HL-60 (cell line): ENCODE measurements at regions not wholly inside any gene's neighbourhood (a gene's known extent, or its start where the extent isn't known, plus 50 kb on each side); places are given as distances from the start of the nearest gene placed in this dataset.

Source experiments
- POLR2AphosphoS5 ChIP-seq: IDR thresholded peaks from 2 replicates; pipeline ENCODE4 v1.6.1; 2012; ENCODE audit warnings: low read depth
- SPI1 ChIP-seq: IDR thresholded peaks from 2 replicates; pipeline ENCODE4 v1.6.1; 2012; ENCODE audit warnings: low read depth, mild to moderate bottlenecking, borderline replicate concordance
- TF ChIP-seq, protein P1 (sequence below): IDR thresholded peaks from one replicate; pipeline ENCODE4 v1.5.1; 2011; ENCODE audit warnings: low read length, control low read depth, inconsistent platforms; ENCODE audit not compliant: insufficient read depth

DNA sequence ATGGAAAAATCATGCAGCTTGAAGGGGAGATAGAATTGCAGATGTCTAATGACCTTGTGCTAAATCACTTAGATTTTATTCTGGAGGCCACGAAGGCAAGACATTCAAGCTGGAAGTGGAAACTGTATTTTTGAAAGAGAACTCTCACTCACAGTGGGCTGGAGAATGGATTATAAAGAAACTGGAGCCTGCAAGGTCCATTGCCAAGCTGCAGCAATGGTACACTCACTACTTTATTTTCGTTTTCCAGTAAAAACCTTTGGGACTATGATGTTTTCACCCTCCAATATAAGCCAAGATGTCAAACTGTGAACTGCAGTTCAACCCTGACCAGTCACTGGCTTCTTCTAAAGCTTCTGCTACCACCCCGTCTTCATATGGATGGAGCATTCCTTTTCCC, 62.0 kb downstream of the SKIDA1 start:
- TF ChIP-seq, protein P1, sequence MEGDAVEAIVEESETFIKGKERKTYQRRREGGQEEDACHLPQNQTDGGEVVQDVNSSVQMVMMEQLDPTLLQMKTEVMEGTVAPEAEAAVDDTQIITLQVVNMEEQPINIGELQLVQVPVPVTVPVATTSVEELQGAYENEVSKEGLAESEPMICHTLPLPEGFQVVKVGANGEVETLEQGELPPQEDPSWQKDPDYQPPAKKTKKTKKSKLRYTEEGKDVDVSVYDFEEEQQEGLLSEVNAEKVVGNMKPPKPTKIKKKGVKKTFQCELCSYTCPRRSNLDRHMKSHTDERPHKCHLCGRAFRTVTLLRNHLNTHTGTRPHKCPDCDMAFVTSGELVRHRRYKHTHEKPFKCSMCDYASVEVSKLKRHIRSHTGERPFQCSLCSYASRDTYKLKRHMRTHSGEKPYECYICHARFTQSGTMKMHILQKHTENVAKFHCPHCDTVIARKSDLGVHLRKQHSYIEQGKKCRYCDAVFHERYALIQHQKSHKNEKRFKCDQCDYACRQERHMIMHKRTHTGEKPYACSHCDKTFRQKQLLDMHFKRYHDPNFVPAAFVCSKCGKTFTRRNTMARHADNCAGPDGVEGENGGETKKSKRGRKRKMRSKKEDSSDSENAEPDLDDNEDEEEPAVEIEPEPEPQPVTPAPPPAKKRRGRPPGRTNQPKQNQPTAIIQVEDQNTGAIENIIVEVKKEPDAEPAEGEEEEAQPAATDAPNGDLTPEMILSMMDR, result no peak
- TF ChIP-seq SPI1 (no peak), POLR2AphosphoS5 (no peak)
